HG02852 (cell line): ENCODE measurements at regions not wholly inside any gene's neighbourhood (a gene's known extent, or its start where the extent isn't known, plus 50 kb on each side); places are given as distances from the start of the nearest gene placed in this dataset.

ENCODE experiments used
- ATAC-seq: cut with Tn5 transposase; IDR thresholded peaks from one replicate; pipeline ENCODE4 v1.9.1; 2021; ENCODE audit warnings: mild to moderate bottlenecking, moderate library complexity; ENCODE audit not compliant: unreplicated experiment

- ATAC-seq = no peak
Observed at GRCh38 chr5:148912714-148913398, 86.4 kb downstream of the ADRB2 start.

DNA sequence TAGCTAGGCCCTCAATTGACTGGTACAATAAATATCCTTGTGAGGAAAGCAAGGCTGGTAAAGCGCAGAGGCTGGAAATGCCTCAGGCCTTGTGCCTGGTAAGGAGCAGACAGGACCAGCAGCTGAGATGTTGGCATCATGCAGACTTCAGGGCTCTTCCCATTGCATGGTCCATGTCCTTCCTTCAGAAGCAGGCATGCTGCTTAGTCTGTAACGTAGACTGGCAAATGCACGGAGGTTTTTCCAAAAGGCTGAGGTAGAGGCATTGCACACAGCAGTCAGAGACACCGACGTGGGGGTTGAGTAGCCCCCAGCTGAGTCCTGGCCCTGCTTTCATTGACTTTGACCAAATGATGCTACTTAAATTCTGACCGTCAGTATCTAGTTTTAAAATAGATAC, 87.1 kb downstream of the ADRB2 start:
- ATAC-seq = no peak

- ATAC-seq = peak; percentile 42
Observed at GRCh38 chr5:148913985-148914431, 87.6 kb downstream of the ADRB2 start.

DNA sequence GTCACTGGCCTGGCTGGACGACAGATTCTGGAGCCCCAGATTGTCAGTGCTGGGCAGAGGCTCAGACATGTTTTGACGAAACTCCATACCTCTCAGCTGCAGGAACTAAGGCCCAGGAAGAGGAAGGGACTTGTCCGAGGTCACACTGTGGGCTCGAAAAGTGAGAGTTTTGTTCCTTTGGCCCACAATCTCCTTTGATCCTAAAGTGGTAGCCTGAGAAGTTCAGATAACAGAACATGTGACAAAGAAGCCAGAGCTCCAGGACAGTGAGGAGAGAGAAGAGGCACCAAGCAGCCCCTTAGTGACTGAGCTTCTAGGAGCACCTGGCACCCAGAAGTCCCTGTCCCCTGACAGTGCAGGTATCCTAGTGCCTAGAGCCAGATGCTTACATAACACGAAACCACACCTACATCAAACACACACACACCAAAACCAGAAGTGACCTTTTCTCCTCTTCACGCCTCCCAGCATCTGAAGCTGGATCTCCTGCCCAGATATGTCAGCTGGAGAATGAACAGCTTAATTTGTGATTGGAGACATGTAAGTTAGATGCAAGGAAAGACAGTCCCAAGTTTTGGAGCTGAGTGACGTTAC, 88.9 kb downstream of the ADRB2 start:
- ATAC-seq = no peak

DNA sequence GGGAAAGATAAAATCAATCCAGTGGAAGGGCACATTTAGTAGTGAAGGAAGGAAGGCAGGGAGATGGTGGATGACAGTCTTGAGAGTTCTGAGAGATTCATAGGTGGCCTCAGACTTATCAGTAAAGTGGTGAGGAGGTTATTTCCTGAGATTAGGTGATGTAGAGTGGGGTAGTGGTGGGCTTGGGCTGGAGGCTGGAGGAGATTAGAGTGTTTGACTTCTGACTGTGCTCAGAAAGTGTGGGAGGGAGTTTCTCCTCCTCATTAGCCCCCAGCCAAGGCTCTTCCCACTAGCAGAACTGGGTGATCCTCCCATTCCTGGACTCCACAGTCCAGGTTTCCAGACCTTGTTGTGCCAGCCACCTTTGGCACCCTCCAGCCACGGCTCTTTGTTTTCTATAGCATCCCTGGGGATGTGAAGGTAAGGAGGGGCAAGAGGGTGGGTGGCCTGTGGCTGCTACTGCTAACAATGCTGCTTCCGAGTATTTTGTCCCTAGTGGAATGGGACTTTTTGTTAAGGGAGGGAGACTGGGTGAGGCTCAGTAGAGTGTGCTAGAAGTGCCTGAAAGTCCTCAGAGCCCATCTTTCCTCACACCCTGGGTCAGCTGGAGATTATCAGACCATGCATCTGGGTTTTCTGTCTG, 94.4 kb downstream of the ADRB2 start:
- no peak for ATAC-seq

GRCh38 chr5:148921350-148921749, 94.9 kb downstream of the ADRB2 start:
- no peak for ATAC-seq

- ATAC-seq = peak; percentile 88
Observed at GRCh38 chr5:148922606-148923005, 96.2 kb downstream of the ADRB2 start.

GRCh38 chr5:148923023-148923422, 96.6 kb downstream of the ADRB2 start:
- ATAC-seq = no peak

- no peak for ATAC-seq
Observed at GRCh38 chr5:148924817-148925216, 98.4 kb downstream of the ADRB2 start.

DNA sequence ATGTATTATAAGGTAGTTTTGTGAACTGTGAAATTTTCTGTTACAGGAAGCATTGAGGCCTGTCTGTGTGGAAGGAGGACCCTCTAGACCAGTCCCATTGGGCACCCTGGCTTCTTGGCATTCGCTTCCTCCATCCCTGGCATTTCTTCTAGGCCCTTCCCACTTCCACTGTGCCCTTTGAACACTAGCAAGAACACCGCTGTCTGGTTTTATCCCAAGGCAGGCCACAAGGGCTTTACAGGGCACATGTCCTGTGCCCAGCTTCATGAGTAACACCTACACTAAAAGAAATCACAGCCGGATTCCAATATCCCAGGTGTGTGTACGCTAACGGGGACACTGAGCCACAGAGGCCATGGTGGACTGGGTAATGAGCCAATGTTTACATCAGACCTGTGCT, 99.8 kb downstream of the ADRB2 start:
- no peak for ATAC-seq

DNA sequence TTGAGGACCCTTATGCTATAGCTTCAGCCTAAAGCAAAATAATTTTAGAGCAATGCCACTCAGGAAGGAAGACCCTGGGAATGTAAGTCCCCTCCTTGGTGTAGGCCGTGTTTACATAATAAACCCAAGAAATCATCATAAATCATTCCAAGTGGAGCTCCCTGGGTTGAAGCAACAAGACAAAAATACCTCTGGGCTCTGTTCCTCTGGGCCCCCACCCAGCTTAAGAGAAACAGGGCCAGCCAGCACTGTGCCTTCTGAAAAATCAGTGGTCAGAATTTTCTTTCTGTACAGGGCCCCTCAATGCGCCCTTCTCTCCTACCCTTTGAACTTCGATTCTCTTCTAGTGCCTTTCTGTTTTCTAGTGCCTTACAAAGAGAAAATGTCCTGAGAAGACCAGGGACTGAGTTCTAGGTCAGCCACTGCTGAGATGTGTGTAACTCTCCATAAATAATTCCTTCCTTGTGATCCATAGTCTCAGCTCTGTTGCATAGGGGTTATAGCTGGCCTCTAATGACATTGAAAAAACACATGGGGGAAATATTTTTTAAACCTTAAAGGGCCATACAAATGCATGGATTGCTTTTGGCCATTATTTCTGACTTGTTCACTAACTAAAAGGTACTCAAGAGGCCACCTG, 101.0 kb downstream of the ADRB2 start:
- ATAC-seq = no peak

- ATAC-seq = no peak
Observed at GRCh38 chr5:148928141-148928540, 101.7 kb downstream of the ADRB2 start.

- no peak for ATAC-seq
Observed at GRCh38 chr5:148931453-148932057, 105.1 kb downstream of the ADRB2 start.

GRCh38 chr5:148932355-148932935, 106.0 kb downstream of the ADRB2 start:
- no peak for ATAC-seq

DNA sequence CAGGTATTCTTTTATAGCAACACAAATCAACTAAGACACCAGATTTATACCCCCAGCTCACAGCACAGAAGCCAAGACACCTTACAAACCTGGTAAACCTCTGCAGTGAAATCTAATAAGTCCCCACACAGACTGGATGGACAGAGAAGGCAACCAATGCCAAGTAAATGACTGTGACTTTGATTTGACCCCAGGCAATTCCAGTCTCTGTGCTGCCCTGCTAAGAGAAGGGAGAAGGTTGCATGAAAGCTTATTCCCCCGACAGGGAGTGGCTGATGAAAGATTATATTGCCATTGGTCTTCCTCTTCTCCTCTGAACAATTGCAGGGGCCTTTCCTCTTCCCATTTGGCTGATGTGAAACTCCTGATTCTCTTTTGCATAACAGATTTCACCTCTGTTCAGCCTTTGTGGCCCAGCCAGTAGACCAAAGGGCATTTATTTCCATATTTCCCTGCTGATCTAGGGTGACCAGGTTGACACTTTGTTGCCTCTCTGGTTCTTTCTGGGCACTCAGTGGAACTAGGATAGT, 107.6 kb downstream of the ADRB2 start:
- ATAC-seq = no peak

DNA sequence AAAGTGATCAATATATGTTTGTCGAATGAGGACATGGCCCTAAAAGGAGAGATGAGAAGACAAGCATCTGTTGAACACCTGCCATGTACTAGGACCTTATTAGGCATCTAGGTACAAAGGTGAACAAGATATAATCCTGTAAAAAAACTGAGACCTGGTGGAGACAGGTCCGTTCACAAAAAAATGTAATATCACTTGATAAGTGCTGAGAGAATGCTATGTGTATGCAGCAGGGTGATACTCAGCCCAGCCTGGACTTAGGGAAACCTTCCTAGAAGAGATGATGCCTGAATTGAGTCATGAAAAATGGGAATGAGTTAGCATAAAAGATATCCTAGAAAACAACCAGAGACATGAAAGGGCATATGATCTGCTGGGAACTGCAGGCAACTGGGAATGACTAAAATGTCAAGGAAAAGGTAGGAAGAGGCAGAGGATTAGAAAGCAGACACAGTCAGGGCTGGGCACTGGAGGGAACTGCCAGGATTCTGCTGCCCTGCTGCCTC, 108.5 kb downstream of the ADRB2 start:
- no peak for ATAC-seq

- ATAC-seq = no peak
Observed at GRCh38 chr5:148937239-148937638, 110.8 kb downstream of the ADRB2 start.

GRCh38 chr5:148937830-148938521, 111.6 kb downstream of the ADRB2 start:
- ATAC-seq = no peak

DNA sequence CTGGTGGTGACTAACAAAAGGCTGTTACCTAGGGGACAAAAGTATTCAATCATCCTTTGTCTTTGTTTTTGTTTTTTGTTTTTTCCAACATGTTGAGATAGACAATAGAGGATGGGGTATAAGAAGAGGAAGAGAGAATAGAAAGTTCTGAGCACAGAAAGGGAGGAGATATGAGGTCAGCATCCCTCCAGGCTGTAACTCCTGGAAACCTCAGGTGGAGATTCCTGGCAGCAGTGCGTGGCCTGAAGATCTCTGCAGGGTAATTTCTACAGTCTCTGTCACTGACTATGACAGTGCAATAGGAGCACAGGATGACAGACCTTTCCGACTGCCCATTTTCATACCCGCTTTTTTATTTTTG, 112.1 kb downstream of the ADRB2 start:
- no peak for ATAC-seq

- no peak for ATAC-seq
Observed at GRCh38 chr5:148939676-148940075, 113.3 kb downstream of the ADRB2 start.
